ENCODE measurements at regions not wholly inside any gene's neighbourhood (a gene's known extent, or its start where the extent isn't known, plus 50 kb on each side); places are given as distances from the start of the nearest gene placed in this dataset.

DNA sequence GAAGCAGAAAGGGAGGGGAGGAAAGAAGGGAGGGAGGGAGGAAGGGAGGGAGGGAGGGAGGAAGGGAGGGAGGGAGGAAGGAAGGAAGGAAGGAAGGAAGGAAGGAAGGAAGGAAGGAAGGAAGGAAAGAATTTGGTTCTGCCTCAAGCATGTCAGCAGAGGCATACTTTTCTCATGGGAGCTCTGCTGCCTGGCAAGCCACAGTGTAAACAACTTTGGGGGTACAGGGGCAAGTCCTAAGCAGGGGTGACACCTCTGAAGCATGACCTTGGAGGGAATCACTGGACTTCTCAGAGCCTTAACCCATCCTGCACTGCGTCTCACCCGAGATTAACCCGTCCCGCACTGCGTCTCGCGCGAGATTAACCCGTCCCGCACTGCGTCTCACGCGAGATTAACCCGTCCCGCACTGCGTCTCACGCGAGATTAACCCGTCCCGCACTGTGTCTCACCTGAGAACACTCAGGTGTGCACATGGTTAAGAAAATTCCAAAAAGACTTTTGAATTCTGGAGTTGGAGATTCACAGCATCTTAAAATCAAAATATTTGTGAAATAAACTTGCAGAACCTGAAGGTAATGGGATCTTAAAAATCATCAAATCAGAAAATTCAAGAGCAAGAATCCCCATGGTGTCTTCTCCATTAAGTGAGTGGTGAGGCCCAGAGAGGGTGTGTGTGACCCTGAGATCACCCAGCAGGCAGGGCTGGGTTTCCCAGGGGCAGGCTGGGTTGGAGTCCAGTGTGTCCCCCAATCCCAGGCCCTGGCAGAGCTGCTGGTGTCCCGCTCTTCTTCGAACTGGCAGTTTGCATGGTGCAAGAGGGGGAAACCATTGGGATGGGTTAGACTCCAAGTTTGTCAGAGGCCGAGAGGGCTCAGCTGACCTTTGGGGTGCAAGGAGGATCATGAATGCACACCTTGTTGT, 190.4 kb downstream of the MN1 start:
- intact Hi-C loops (cut with DNase I): loop anchor here (10.0 kb wide), 2 partner anchors 194 to 196 kb away; partner anchors contain the start of gene MN1
- Histone ChIP-seq H3K27ac (no peak overlapping the region), H3K4me1 (peaks cover 8% of the 10 kb centered on the region), H3K36me3 (no peaks in the 10 kb centered on the region), H3K9me3 (no peaks in the 10 kb centered on the region), H3K27me3 (no peaks in the 10 kb centered on the region), H3K4me3 (no peak overlapping the region)
- DNase-seq (ENCODE audit: extremely low spot score in 2 of 2): no peak
- TF ChIP-seq, protein P1, sequence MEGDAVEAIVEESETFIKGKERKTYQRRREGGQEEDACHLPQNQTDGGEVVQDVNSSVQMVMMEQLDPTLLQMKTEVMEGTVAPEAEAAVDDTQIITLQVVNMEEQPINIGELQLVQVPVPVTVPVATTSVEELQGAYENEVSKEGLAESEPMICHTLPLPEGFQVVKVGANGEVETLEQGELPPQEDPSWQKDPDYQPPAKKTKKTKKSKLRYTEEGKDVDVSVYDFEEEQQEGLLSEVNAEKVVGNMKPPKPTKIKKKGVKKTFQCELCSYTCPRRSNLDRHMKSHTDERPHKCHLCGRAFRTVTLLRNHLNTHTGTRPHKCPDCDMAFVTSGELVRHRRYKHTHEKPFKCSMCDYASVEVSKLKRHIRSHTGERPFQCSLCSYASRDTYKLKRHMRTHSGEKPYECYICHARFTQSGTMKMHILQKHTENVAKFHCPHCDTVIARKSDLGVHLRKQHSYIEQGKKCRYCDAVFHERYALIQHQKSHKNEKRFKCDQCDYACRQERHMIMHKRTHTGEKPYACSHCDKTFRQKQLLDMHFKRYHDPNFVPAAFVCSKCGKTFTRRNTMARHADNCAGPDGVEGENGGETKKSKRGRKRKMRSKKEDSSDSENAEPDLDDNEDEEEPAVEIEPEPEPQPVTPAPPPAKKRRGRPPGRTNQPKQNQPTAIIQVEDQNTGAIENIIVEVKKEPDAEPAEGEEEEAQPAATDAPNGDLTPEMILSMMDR (IDR thresholded peaks at IDR 0.05): no peak
- TF ChIP-seq POLR2AphosphoS5 (IDR thresholded peaks at IDR 0.05; ENCODE audit: insufficient read depth in 1 of 2, low read depth in 1 of 2) (no peak), POLR2A (IDR thresholded peaks at IDR 0.05) (no peak)

DNA sequence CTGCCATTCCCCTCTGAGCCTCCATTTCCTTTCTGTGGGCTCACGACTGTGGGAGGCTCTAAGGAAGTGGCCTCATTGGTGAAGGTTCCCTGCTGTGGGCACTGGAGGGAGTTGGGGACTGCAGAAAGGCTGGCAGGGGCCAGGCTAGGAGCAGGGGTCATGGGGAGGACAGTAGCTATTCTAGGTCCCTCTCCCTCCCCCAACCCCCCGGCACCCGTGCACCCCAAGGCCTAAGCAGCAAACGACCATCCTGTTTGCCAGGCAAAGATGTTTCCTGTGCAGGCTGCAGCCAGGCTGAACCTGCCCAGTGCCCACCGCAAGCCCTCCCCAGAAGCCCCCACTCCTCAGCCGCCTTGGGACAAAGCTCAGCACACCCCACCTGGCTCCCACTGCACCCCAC, 189.4 kb downstream of the MN1 start:
- Histone ChIP-seq H3K27me3 (no peaks in the 10 kb centered on the region), H3K4me3 (no peak overlapping the region), H3K4me1 (peaks cover 8% of the 10 kb centered on the region), H3K27ac (no peak overlapping the region), H3K9me3 (no peaks in the 10 kb centered on the region), H3K36me3 (no peaks in the 10 kb centered on the region)
- intact Hi-C loops (cut with DNase I): loop anchor here (10.0 kb wide), 2 partner anchors 193 to 197 kb away; partner anchors contain the start of gene MN1
- no peak for TF ChIP-seq POLR2A (IDR thresholded peaks at IDR 0.05)
- no peak for TF ChIP-seq POLR2AphosphoS5 (IDR thresholded peaks at IDR 0.05; ENCODE audit: insufficient read depth in 1 of 2, low read depth in 1 of 2)
- TF ChIP-seq, protein P1 (IDR thresholded peaks at IDR 0.05): no peak
- no peak for DNase-seq (ENCODE audit: extremely low spot score in 2 of 2)

DNA sequence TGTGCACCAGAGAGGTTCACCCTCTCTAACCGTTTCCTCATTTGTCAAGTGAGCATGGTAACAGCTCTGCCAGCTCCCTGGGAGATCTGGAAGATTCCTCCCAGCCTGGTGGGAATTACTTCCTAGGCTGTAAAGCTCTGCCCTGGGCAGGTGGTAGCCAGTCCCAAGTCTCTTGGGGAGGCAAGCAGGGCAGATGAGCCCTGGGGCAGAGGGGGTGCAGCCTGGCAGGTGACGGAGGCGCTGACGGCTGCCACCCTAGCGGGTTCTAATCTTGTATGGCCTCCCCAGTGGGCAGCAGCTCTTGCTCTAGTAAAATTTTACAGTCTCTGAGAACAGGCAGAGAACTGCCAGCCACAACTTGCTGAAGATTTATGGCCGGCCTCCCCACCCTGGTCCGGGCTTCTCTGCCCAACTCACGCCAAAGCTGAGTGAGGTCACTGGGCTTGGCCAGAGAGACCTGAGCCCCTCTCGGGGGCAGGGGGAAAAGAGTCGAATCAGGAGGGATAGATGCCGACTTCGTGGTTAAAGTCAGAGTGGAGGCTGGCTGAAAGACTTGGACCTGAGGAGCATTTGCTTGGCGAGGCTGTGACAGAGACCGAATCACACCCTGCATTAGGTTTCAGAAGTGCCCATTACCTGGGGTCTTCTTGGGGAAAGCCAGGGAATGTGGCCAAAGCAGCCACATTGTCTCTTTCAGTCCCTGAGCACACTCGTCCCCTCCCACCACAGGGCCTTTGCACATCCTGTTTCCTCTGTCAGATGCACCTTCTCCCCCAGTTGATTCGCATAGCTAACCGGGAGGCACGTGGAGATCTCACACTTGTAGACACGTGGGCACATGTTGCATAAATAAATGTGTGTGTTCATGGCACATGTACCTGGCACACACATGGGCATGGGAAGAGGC, 188.2 kb downstream of the MN1 start:
- Histone ChIP-seq H3K4me1 (peaks cover 8% of the 10 kb centered on the region), H3K27ac (no peak overlapping the region), H3K36me3 (no peaks in the 10 kb centered on the region), H3K27me3 (no peaks in the 10 kb centered on the region), H3K4me3 (peak overlapping the region in 1 of 2 donors; percentile 13), H3K9me3 (no peaks in the 10 kb centered on the region)
- intact Hi-C loops (cut with DNase I): loop anchor here (10.0 kb wide), 2 partner anchors 191 to 199 kb away; partner anchors contain the start of gene MN1
- TF ChIP-seq, protein P1 (IDR thresholded peaks at IDR 0.05): no peak
- TF ChIP-seq POLR2AphosphoS5 (IDR thresholded peaks at IDR 0.05; ENCODE audit: insufficient read depth in 1 of 2, low read depth in 1 of 2) (no peak), POLR2A (IDR thresholded peaks at IDR 0.05) (no peak)
- DNase-seq (ENCODE audit: extremely low spot score in 2 of 2): no peak

DNA sequence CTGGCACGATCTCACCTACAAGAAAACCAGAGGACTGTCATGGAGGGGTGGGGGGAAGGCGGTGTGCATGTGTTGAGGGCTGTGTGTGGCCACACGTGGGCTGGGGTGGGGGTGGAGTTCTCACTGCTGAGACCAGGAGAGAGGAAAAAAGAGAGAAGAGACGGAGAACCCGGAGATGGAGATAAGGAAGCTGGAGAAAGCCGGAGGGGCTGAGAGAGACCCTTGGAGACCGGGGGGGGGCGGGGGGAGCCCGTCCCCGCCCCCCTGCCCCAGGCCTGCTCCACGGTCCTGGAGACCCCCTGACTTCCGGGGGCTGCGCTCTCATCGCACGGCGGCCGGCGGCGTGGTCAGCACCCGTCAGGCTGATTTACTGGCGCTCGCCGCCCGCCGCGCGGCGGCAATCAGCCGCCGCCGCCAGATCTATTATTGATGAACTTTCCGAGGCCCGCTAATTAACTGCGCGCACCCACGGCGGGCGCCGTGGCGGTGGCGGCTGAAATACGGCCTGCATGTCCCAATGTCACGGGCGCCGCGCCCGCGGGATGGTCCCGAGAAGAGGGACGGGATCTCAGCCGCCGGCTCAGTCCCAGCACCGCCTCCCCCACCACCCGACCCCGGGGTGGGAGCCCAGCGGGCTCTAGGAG, 187.4 kb downstream of the MN1 start:
- no peak for DNase-seq (ENCODE audit: extremely low spot score in 2 of 2)
- Histone ChIP-seq H3K4me3 (peak overlapping the region; percentile 13 to 39), H3K36me3 (no peaks in the 10 kb centered on the region), H3K27ac (no peak overlapping the region), H3K4me1 (peaks cover 8% of the 10 kb centered on the region), H3K27me3 (no peaks in the 10 kb centered on the region), H3K9me3 (no peaks in the 10 kb centered on the region)
- TF ChIP-seq, protein P1 (IDR thresholded peaks at IDR 0.05): no peak
- intact Hi-C loops (cut with DNase I): loop anchor here (10.0 kb wide), 2 partner anchors 191 to 199 kb away; partner anchors contain the start of gene MN1

All from vagina (tissue), 2 donors.